Keratinocyte (primary cell): ENCODE measurements at regions not wholly inside any gene's neighbourhood (a gene's known extent, or its start where the extent isn't known, plus 50 kb on each side); places are given as distances from the start of the nearest gene placed in this dataset.

Experiments
- DNase-seq: peaks from one replicate; pipeline ENCODE4 v3.0.0-alpha.2; 2011; ENCODE audit warnings: low read depth, missing footprints, low spot score
- FAIRE-seq: peaks from 2 replicates; lab custom pipeline; 2011; peaks lifted over from hg19 to GRCh38; lab: Jason Lieb, UNC
- H2AFZ ChIP-seq: 2 replicates; pipeline ENCODE4 v1.6.0; 2012; ENCODE audit warnings: low read length, control low read depth, inconsistent platforms; ENCODE audit not compliant: control insufficient read depth
- H3K27ac ChIP-seq: 2 replicates; pipeline ENCODE4 v1.5.1; 2011; ENCODE audit warnings: low read length; ENCODE audit not compliant: control insufficient read depth, insufficient read depth
- H3K27me3 ChIP-seq: 3 replicates; pipeline ENCODE4 v1.6.0; 2011; ENCODE audit warnings: low read length; ENCODE audit not compliant: control insufficient read depth, insufficient read depth; ENCODE audit errors: extremely low read depth
- H3K36me3 ChIP-seq, 2 experiments: 2 replicates in 1 of 2; 3 replicates in 1 of 2; pipeline ENCODE4 v1.5.1; 2011; ENCODE audit warnings: low read length in 2 of 2, mild to moderate bottlenecking in 1 of 2; ENCODE audit not compliant: control insufficient read depth in 2 of 2, insufficient read depth in 2 of 2; ENCODE audit errors: extremely low read depth in 1 of 2
- H3K4me1 ChIP-seq: 3 replicates; pipeline ENCODE4 v1.5.1; 2011; ENCODE audit warnings: low read length; ENCODE audit not compliant: control insufficient read depth, insufficient read depth; ENCODE audit errors: extremely low read depth
- H3K4me2 ChIP-seq: 3 replicates; pipeline ENCODE4 v1.6.0; 2011; ENCODE audit warnings: low read depth, low read length; ENCODE audit not compliant: control insufficient read depth, insufficient read depth; ENCODE audit errors: extremely low read depth
- H3K4me3 ChIP-seq, 3 experiments: fragments of 200-600 bp in 1 of 3; sonication (generic) in 1 of 3; 2 replicates in 2 of 3; 3 replicates in 1 of 3; pipeline ENCODE4 v1.5.1; 2011 to 2016; ENCODE audit warnings: low read length in 3 of 3, mild to moderate bottlenecking in 3 of 3, control low read depth in 2 of 3, inconsistent platforms in 1 of 3, low read depth in 1 of 3, mixed read lengths in 1 of 3, mixed run types in 1 of 3, moderate library complexity in 1 of 3; ENCODE audit not compliant: control insufficient read depth in 2 of 3, insufficient read depth in 2 of 3; ENCODE audit errors: extremely low read depth in 1 of 3
- H3K79me2 ChIP-seq: 2 replicates; pipeline ENCODE4 v1.6.0; 2012; ENCODE audit warnings: low read length; ENCODE audit not compliant: control insufficient read depth, insufficient read depth
- H3K9ac ChIP-seq: 3 replicates; pipeline ENCODE4 v1.6.0; 2011; ENCODE audit warnings: low read length; ENCODE audit not compliant: control insufficient read depth, insufficient read depth; ENCODE audit errors: extremely low read depth
- H3K9me1 ChIP-seq: 3 replicates; pipeline ENCODE4 v1.6.0; 2011; ENCODE audit warnings: low read length; ENCODE audit not compliant: control insufficient read depth, insufficient read depth; ENCODE audit errors: extremely low read depth
- H3K9me3 ChIP-seq: 2 replicates; pipeline ENCODE4 v1.5.1; 2012; ENCODE audit warnings: low read depth, low read length; ENCODE audit not compliant: control insufficient read depth
- H4K20me1 ChIP-seq: 3 replicates; pipeline ENCODE4 v1.6.0; 2011; ENCODE audit warnings: low read length; ENCODE audit not compliant: control insufficient read depth, insufficient read depth; ENCODE audit errors: extremely low read depth
- CTCF ChIP-seq, 3 experiments: IDR thresholded peaks in 1 of 3; conservative IDR thresholded peaks in 1 of 3; optimal IDR thresholded peaks in 1 of 3; 2 replicates in 2 of 3; 3 replicates in 1 of 3; pipeline versions ENCODE3 to v1.5.1; 2011; ENCODE audit warnings: low read length in 3 of 3, mild to moderate bottlenecking in 3 of 3, moderate library complexity in 2 of 3, control low read depth in 1 of 3, inconsistent platforms in 1 of 3; ENCODE audit not compliant: insufficient read depth in 2 of 3; ENCODE audit errors: extremely low read depth in 1 of 3
- EZH2 ChIP-seq: IDR thresholded peaks from one replicate; pipeline ENCODE4 v1.6.1; 2012; ENCODE audit warnings: inconsistent platforms, mild to moderate bottlenecking, low read length, moderate library complexity
- dilution Hi-C: fragments of 300-500 bp; cut with MboI; formaldehyde crosslinking; loops from one replicate; pipeline ENCODE4 v1.7.0; 2020; ENCODE audit warnings: low sequenced_read_pairs; ENCODE audit not compliant: extremely low pct_ligation_motif_present

- Histone ChIP-seq H3K4me1 (no peaks in the 10 kb centered on the region), H3K9me1 (no peaks in the 10 kb centered on the region), H2AFZ (no peak overlapping the region), H3K27ac (no peak overlapping the region), H3K36me3 (no peaks in the 10 kb centered on the region), H3K79me2 (no peaks in the 10 kb centered on the region), H3K9me3 (no peaks in the 10 kb centered on the region), H4K20me1 (no peaks in the 10 kb centered on the region), H3K4me2 (no peak overlapping the region), H3K27me3 (no peaks in the 10 kb centered on the region), H3K9ac (no peak overlapping the region), H3K4me3 (no peak overlapping the region)
- dilution Hi-C loops: no loop called here
- DNase-seq (no peak), FAIRE-seq (no peak)
- no peak for TF ChIP-seq CTCF (optimal IDR thresholded peaks at IDR 0.05 in 1 of 3, IDR thresholded peaks at IDR 0.05 in 1 of 3, conservative IDR thresholded peaks at IDR 0.05 in 1 of 3; ENCODE audit: extremely low read depth in 1 of 3, insufficient read depth in 2 of 3, low read length in 3 of 3)
- TF ChIP-seq EZH2: no peak
These were observed 206.7 kb downstream of the MANEA start for GRCh38 chr6:95784019-95784418.

- no peak overlapping the region for H3K27ac ChIP-seq
- no peaks in the 10 kb centered on the region for H3K27me3 ChIP-seq
- H3K9me1 ChIP-seq: no peaks in the 10 kb centered on the region
- H3K9me3 ChIP-seq: no peaks in the 10 kb centered on the region
- FAIRE-seq (no peak), DNase-seq (no peak)
- H4K20me1 ChIP-seq: no peaks in the 10 kb centered on the region
- no peak overlapping the region for H3K9ac ChIP-seq
- no peak for TF ChIP-seq CTCF (optimal IDR thresholded peaks at IDR 0.05 in 1 of 3, IDR thresholded peaks at IDR 0.05 in 1 of 3, conservative IDR thresholded peaks at IDR 0.05 in 1 of 3; ENCODE audit: extremely low read depth in 1 of 3, insufficient read depth in 2 of 3, low read length in 3 of 3)
- no peak for TF ChIP-seq EZH2
- H3K4me2 ChIP-seq: no peak overlapping the region
- H3K4me1 ChIP-seq: no peaks in the 10 kb centered on the region
- H2AFZ ChIP-seq: no peak overlapping the region
- dilution Hi-C loops: no loop called here
- H3K36me3 ChIP-seq: no peaks in the 10 kb centered on the region
- H3K4me3 ChIP-seq: no peak overlapping the region
- H3K79me2 ChIP-seq: no peaks in the 10 kb centered on the region
These were observed 207.5 kb downstream of the MANEA start for GRCh38 chr6:95784869-95785268.
